Osteocyte (in vitro differentiated cells): ENCODE measurements at regions not wholly inside any gene's neighbourhood (a gene's known extent, or its start where the extent isn't known, plus 50 kb on each side); places are given as distances from the start of the nearest gene placed in this dataset.

ENCODE experiments used
- DNase-seq: peaks from one replicate; pipeline ENCODE4 v3.0.0; 2021; ENCODE audit warnings: mixed read lengths; ENCODE audit not compliant: unreplicated experiment; ENCODE audit errors: extremely low spot score
- H3K27ac Mint-ChIP-seq: one replicate; pipeline ENCODE4 v1.8.0; 2021; ENCODE audit warnings: mild to moderate bottlenecking, mixed read lengths; ENCODE audit not compliant: unreplicated experiment
- H3K27me3 Mint-ChIP-seq: one replicate; pipeline ENCODE4 v1.8.0; 2021; ENCODE audit warnings: mixed read lengths; ENCODE audit not compliant: unreplicated experiment
- H3K36me3 Mint-ChIP-seq: one replicate; pipeline ENCODE4 v1.8.0; 2021; ENCODE audit warnings: mixed read lengths; ENCODE audit not compliant: unreplicated experiment
- H3K4me1 Mint-ChIP-seq: one replicate; pipeline ENCODE4 v1.8.0; 2021; ENCODE audit warnings: mixed read lengths; ENCODE audit not compliant: unreplicated experiment
- H3K4me3 Mint-ChIP-seq: one replicate; pipeline ENCODE4 v1.8.0; 2021; ENCODE audit warnings: mild to moderate bottlenecking, moderate library complexity, mixed read lengths; ENCODE audit not compliant: unreplicated experiment
- H3K9me3 Mint-ChIP-seq: one replicate; pipeline ENCODE4 v1.8.0; 2021; ENCODE audit warnings: mixed read lengths; ENCODE audit not compliant: unreplicated experiment
- CTCF ChIP-seq: fragments of 200-600 bp; sonication (generic); IDR thresholded peaks from 2 replicates; pipeline ENCODE4 v1.5.0; 2021; ENCODE audit warnings: antibody characterized with exemption, mild to moderate bottlenecking, moderate library complexity

DNA sequence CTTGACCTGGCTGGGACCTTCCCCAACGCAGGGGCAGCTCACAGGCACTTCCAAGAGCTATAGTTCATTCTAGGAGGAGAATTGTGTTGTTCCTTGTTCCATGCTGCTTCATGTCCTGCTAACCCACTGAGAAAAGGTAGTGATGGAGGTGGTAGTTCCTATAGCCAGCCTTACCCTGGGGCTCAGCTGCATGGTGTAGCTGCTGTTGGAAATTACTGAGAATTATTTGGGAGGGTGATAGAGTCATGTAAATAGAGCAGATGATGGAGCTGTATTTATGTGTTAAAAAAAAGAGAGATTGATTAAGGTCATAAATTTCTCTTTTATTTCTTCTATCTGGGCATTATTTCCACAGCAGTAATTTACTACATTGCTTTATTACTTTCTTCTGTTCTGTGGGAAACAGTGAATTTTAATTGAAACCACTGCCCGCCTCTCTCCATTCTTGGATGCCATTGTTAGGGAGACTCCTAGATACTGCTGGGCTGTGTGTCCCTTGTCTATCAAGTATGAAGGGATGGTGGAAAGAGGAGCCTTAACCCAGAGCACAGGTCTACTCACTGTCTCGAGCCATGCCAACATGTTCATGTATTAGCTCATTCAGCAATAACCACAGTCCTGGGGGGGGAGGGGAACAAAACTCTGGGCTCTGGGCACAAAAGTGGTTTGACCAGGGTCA lies 309.2 kb downstream of the FAT3 start:
- no peak overlapping the region for H3K4me3 Mint-ChIP-seq
- no peaks in the 10 kb centered on the region for H3K27me3 Mint-ChIP-seq
- no peak for DNase-seq
- H3K27ac Mint-ChIP-seq: no peak overlapping the region
- H3K36me3 Mint-ChIP-seq: no peaks in the 10 kb centered on the region
- no peaks in the 10 kb centered on the region for H3K9me3 Mint-ChIP-seq
- TF ChIP-seq CTCF: no peak
- H3K4me1 Mint-ChIP-seq: peaks cover 10% of the 10 kb centered on the region

- no peaks in the 10 kb centered on the region for H3K9me3 Mint-ChIP-seq
- no peaks in the 10 kb centered on the region for H3K36me3 Mint-ChIP-seq
- no peak for DNase-seq
- H3K27ac Mint-ChIP-seq: no peak overlapping the region
- H3K4me3 Mint-ChIP-seq: no peak overlapping the region
- no peaks in the 10 kb centered on the region for H3K4me1 Mint-ChIP-seq
- no peaks in the 10 kb centered on the region for H3K27me3 Mint-ChIP-seq
- TF ChIP-seq CTCF: no peak
Observed at GRCh38 chr11:92536883-92537282, 312.3 kb downstream of the FAT3 start.

DNA sequence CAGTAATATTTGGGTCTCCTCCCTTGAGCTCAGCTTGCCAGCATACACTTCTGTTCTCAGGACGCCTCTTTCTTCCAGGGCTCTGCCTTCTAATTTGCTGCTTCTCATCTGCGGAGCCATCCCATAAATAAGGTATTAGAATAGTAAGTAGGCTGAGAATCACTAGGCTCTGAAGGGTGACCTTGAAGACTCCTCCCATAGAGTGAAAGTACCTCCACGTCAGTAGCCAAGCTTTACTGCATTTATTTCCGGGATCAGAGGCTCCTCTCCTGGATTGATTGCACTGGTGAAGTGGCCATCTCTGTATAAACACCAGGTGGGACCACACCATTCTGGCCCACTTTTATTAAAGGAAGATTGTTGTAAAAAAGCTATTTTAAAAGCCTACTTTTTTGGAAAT lies 315.5 kb downstream of the FAT3 start:
- H3K4me3 Mint-ChIP-seq: no peak overlapping the region

GRCh38 chr11:92545906-92546471 lies 321.4 kb downstream of the FAT3 start:
- no peaks in the 10 kb centered on the region for H3K27me3 Mint-ChIP-seq
- H3K36me3 Mint-ChIP-seq: no peaks in the 10 kb centered on the region
- no peak for TF ChIP-seq CTCF

More for the DNA sequence above, 315.5 kb downstream of the FAT3 start:
- Mint-ChIP-seq H3K36me3 (no peaks in the 10 kb centered on the region), H3K27me3 (no peaks in the 10 kb centered on the region), H3K4me1 (no peaks in the 10 kb centered on the region), H3K9me3 (no peaks in the 10 kb centered on the region), H3K27ac (no peak overlapping the region)
- no peak for DNase-seq
- no peak for TF ChIP-seq CTCF

GRCh38 chr11:92546603-92547002 lies 322.0 kb downstream of the FAT3 start:
- Mint-ChIP-seq H3K4me1 (peaks cover 5% of the 10 kb centered on the region), H3K27ac (no peak overlapping the region), H3K36me3 (no peaks in the 10 kb centered on the region), H3K27me3 (no peaks in the 10 kb centered on the region), H3K4me3 (no peak overlapping the region), H3K9me3 (no peaks in the 10 kb centered on the region)
- TF ChIP-seq CTCF: no peak
- no peak for DNase-seq

More at GRCh38 chr11:92545906-92546471, 321.4 kb downstream of the FAT3 start:
- no peak for DNase-seq
- Mint-ChIP-seq H3K9me3 (no peaks in the 10 kb centered on the region), H3K4me1 (peaks cover 5% of the 10 kb centered on the region), H3K4me3 (no peak overlapping the region), H3K27ac (no peak overlapping the region)
